B cell (primary cell): ENCODE measurements at regions not wholly inside any gene's neighbourhood (a gene's known extent, or its start where the extent isn't known, plus 50 kb on each side); places are given as distances from the start of the nearest gene placed in this dataset.

ENCODE experiments used
- CTCF ChIP-seq: fragments of 200-600 bp; IDR thresholded peaks from one replicate; pipeline ENCODE4 v1.8.0; 2022; ENCODE audit warnings: antibody characterized with exemption, mild to moderate bottlenecking
- EZH2 ChIP-seq: IDR thresholded peaks from 2 replicates; pipeline ENCODE4 v1.6.1; 2012; ENCODE audit warnings: borderline replicate concordance, low read depth, mild to moderate bottlenecking, moderate library complexity, low read length; ENCODE audit not compliant: insufficient read depth, poor library complexity, severe bottlenecking

GRCh38 chr1:3989465-3989864 lies 89.4 kb upstream of the C1orf174 start:
- no peak for TF ChIP-seq CTCF
- no peak for TF ChIP-seq EZH2
